ENCODE measurements at regions not wholly inside any gene's neighbourhood (a gene's known extent, or its start where the extent isn't known, plus 50 kb on each side); places are given as distances from the start of the nearest gene placed in this dataset.

- H3F3A ChIP-seq (ENCODE audit: low read depth) = peaks cover 6% of the 10 kb centered on the region; the same call in 1 of the 2 replicates
- H4K20me1 ChIP-seq (ENCODE audit: insufficient read depth, low read length, poor library complexity, severe bottlenecking) = no peaks in the 10 kb centered on the region
- no peaks in the 10 kb centered on the region for H3K9me2 ChIP-seq (replicated peaks; ENCODE audit: low read depth, low read length)
- no peaks in the 10 kb centered on the region for H3K9me3 ChIP-seq (ENCODE audit: insufficient read depth, low read depth, low read length)
- H3K4me3 ChIP-seq (ENCODE audit: low read length, poor library complexity, severe bottlenecking) = no peak overlapping the region
- no peaks in the 10 kb centered on the region for H3K79me2 ChIP-seq (ENCODE audit: insufficient read depth, low read length)
- no peak for TF ChIP-seq EZH2phosphoT487 (IDR thresholded peaks at IDR 0.05; ENCODE audit: borderline replicate concordance)
- TF ChIP-seq, protein P1, sequence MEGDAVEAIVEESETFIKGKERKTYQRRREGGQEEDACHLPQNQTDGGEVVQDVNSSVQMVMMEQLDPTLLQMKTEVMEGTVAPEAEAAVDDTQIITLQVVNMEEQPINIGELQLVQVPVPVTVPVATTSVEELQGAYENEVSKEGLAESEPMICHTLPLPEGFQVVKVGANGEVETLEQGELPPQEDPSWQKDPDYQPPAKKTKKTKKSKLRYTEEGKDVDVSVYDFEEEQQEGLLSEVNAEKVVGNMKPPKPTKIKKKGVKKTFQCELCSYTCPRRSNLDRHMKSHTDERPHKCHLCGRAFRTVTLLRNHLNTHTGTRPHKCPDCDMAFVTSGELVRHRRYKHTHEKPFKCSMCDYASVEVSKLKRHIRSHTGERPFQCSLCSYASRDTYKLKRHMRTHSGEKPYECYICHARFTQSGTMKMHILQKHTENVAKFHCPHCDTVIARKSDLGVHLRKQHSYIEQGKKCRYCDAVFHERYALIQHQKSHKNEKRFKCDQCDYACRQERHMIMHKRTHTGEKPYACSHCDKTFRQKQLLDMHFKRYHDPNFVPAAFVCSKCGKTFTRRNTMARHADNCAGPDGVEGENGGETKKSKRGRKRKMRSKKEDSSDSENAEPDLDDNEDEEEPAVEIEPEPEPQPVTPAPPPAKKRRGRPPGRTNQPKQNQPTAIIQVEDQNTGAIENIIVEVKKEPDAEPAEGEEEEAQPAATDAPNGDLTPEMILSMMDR (conservative IDR thresholded peaks at IDR 0.05; ENCODE audit: low read length) = no peak
- no peak overlapping the region for H2AFZ ChIP-seq (ENCODE audit: low read length)
- H3K27me3 ChIP-seq (ENCODE audit: insufficient read depth, low read length, poor library complexity, severe bottlenecking) = no peaks in the 10 kb centered on the region
- H3K36me3 ChIP-seq (ENCODE audit: insufficient read depth, low read length) = no peaks in the 10 kb centered on the region
- H3K4me2 ChIP-seq (ENCODE audit: low read depth, low read length, poor library complexity, severe bottlenecking) = peak overlapping the region; percentile 35
- H3K4me1 ChIP-seq (ENCODE audit: insufficient read depth, low read length, poor library complexity, severe bottlenecking) = peaks cover 30% of the 10 kb centered on the region
- no peak overlapping the region for H3K9ac ChIP-seq (ENCODE audit: low read depth, low read length, poor library complexity, severe bottlenecking)
Measured at GRCh38 chr9:135289081-135289491, 190.5 kb upstream of the PPP1R26 start.

DNA sequence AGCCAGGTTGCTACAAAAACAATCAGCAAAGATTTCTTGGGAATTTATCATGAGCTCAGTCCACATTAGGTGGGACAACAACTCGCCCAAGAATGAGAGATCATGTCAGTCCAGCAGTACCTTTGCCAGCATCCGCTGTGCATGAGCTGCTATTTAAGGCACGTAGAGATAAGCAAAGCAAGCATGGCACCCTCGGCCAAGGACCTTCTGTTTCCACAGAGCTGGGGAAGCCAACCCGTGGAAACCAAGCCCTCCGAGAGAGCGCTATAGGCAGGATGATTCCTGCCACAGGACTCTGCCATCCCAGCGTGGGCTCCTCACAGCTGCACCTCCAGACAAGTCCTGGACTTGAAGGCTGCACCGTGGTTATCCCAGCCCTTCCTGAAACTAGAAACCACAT is 189.5 kb upstream of the PPP1R26 start:
- Histone ChIP-seq H2AFZ (ENCODE audit: low read length) (no peak overlapping the region), H4K20me1 (ENCODE audit: insufficient read depth, low read length, poor library complexity, severe bottlenecking) (no peaks in the 10 kb centered on the region), H3K4me2 (ENCODE audit: low read depth, low read length, poor library complexity, severe bottlenecking) (no peak overlapping the region), H3K4me3 (ENCODE audit: low read length, poor library complexity, severe bottlenecking) (no peak overlapping the region), H3K9me3 (ENCODE audit: insufficient read depth, low read depth, low read length) (no peaks in the 10 kb centered on the region), H3K36me3 (ENCODE audit: insufficient read depth, low read length) (no peaks in the 10 kb centered on the region), H3K9me2 (replicated peaks; ENCODE audit: low read depth, low read length) (no peaks in the 10 kb centered on the region), H3K9ac (ENCODE audit: low read depth, low read length, poor library complexity, severe bottlenecking) (no peak overlapping the region), H3K79me2 (ENCODE audit: insufficient read depth, low read length) (no peaks in the 10 kb centered on the region), H3K4me1 (ENCODE audit: insufficient read depth, low read length, poor library complexity, severe bottlenecking) (peaks cover 22% of the 10 kb centered on the region), H3K27me3 (ENCODE audit: insufficient read depth, low read length, poor library complexity, severe bottlenecking) (no peaks in the 10 kb centered on the region), H3F3A (ENCODE audit: low read depth) (no peaks in the 10 kb centered on the region)
- no peak for TF ChIP-seq EZH2phosphoT487 (IDR thresholded peaks at IDR 0.05; ENCODE audit: borderline replicate concordance)
- TF ChIP-seq, protein P1 (conservative IDR thresholded peaks at IDR 0.05; ENCODE audit: low read length) = no peak

DNA sequence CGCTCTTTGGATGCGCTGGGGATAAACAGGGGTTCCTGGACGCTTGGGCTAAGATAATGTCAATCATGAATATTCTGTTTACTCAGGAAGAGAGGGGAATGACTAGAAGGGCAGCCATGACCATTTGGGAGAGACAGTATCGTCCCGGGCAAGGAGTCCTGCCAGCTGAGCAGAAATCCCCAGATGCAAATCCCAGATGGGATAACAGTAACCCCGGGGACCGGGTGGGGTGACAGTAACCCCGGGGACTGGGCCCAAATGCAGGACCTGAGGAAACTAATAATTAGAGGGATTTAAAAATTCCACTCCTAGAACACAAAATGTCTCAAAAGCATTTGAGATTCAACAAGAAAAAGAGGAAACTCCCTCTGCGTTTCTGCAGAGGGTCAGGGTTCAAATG is 189.0 kb upstream of the PPP1R26 start:
- H2AFZ ChIP-seq (ENCODE audit: low read length) = no peak overlapping the region
- no peaks in the 10 kb centered on the region for H3K27me3 ChIP-seq (ENCODE audit: insufficient read depth, low read length, poor library complexity, severe bottlenecking)
- TF ChIP-seq, protein P1 (conservative IDR thresholded peaks at IDR 0.05; ENCODE audit: low read length) = no peak
- H3K9me3 ChIP-seq (ENCODE audit: insufficient read depth, low read depth, low read length) = no peaks in the 10 kb centered on the region
- peaks cover 22% of the 10 kb centered on the region for H3K4me1 ChIP-seq (ENCODE audit: insufficient read depth, low read length, poor library complexity, severe bottlenecking)
- H3K9me2 ChIP-seq (replicated peaks; ENCODE audit: low read depth, low read length) = no peaks in the 10 kb centered on the region
- H3K36me3 ChIP-seq (ENCODE audit: insufficient read depth, low read length) = no peaks in the 10 kb centered on the region
- no peak overlapping the region for H3K4me2 ChIP-seq (ENCODE audit: low read depth, low read length, poor library complexity, severe bottlenecking)
- H3K79me2 ChIP-seq (ENCODE audit: insufficient read depth, low read length) = no peaks in the 10 kb centered on the region
- H3K9ac ChIP-seq (ENCODE audit: low read depth, low read length, poor library complexity, severe bottlenecking) = no peak overlapping the region
- no peak overlapping the region for H3K4me3 ChIP-seq (ENCODE audit: low read length, poor library complexity, severe bottlenecking)
- no peaks in the 10 kb centered on the region for H4K20me1 ChIP-seq (ENCODE audit: insufficient read depth, low read length, poor library complexity, severe bottlenecking)
- H3F3A ChIP-seq (ENCODE audit: low read depth) = no peaks in the 10 kb centered on the region

Measured in Loucy (cell line).